Mesendoderm (in vitro differentiated cells): ENCODE measurements at regions not wholly inside any gene's neighbourhood (a gene's known extent, or its start where the extent isn't known, plus 50 kb on each side); places are given as distances from the start of the nearest gene placed in this dataset.

Source experiments
- DNase-seq: peaks from one replicate; pipeline ENCODE4 v3.0.0; 2013
- H2AK5ac ChIP-seq: 2 replicates; pipeline ENCODE4 v1.6.1; 2013; ENCODE audit warnings: low read length, inconsistent platforms
- H2BK120ac ChIP-seq: 2 replicates; pipeline ENCODE4 v1.6.1; 2013; ENCODE audit warnings: low read depth, mild to moderate bottlenecking, low read length, moderate library complexity, mixed read lengths
- H2BK15ac ChIP-seq: replicated peaks from 2 replicates; pipeline ENCODE4 v1.6.1; 2013; ENCODE audit warnings: low read depth, mild to moderate bottlenecking, moderate library complexity
- H2BK5ac ChIP-seq: 2 replicates; pipeline ENCODE4 v1.6.1; 2013; ENCODE audit warnings: low read length, inconsistent platforms
- H3K18ac ChIP-seq: 2 replicates; pipeline ENCODE4 v1.6.1; 2013; ENCODE audit warnings: mild to moderate bottlenecking, low read length, mixed read lengths
- H3K23ac ChIP-seq: one replicate; pipeline ENCODE4 v1.6.1; 2013; ENCODE audit warnings: low read length
- H3K27ac ChIP-seq: 2 replicates; pipeline ENCODE4 v1.5.1; 2013; ENCODE audit warnings: low read depth, mild to moderate bottlenecking, inconsistent platforms, low read length, moderate library complexity
- H3K27me3 ChIP-seq: 2 replicates; pipeline ENCODE4 v1.6.1; 2013; ENCODE audit warnings: low read length, control low read depth, mild to moderate bottlenecking, inconsistent platforms; ENCODE audit not compliant: insufficient read depth, poor library complexity
- H3K36me3 ChIP-seq: 2 replicates; pipeline ENCODE4 v1.6.1; 2013; ENCODE audit warnings: low read length, inconsistent platforms; ENCODE audit not compliant: control insufficient read depth, insufficient read depth
- H3K4ac ChIP-seq: one replicate; pipeline ENCODE4 v1.6.1; 2013; ENCODE audit warnings: low read depth, mild to moderate bottlenecking, low read length, moderate library complexity
- H3K4me1 ChIP-seq: 2 replicates; pipeline ENCODE4 v1.6.1; 2013; ENCODE audit warnings: low read depth, low read length, inconsistent platforms; ENCODE audit not compliant: control insufficient read depth
- H3K4me2 ChIP-seq: 2 replicates; pipeline ENCODE4 v1.6.1; 2013; ENCODE audit warnings: low read length
- H3K4me3 ChIP-seq: 2 replicates; pipeline ENCODE4 v1.5.1; 2013; ENCODE audit warnings: mild to moderate bottlenecking, low read length
- H3K56ac ChIP-seq: one replicate; pipeline ENCODE4 v1.6.1; 2013; ENCODE audit warnings: low read length
- H3K79me1 ChIP-seq: 2 replicates; pipeline ENCODE4 v1.6.1; 2013; ENCODE audit warnings: low read length, inconsistent platforms
- H3K79me2 ChIP-seq: 2 replicates; pipeline ENCODE4 v1.6.1; 2013; ENCODE audit warnings: mild to moderate bottlenecking, low read length; ENCODE audit not compliant: control insufficient read depth, insufficient read depth
- H3K9ac ChIP-seq: 2 replicates; pipeline ENCODE4 v1.6.1; 2013; ENCODE audit warnings: low read length, inconsistent platforms
- H4K5ac ChIP-seq: one replicate; pipeline ENCODE4 v1.6.1; 2013; ENCODE audit warnings: low read length
- H4K8ac ChIP-seq: one replicate; pipeline ENCODE4 v1.6.1; 2013; ENCODE audit warnings: low read depth, mild to moderate bottlenecking, control low read depth, low read length, moderate library complexity
- WGBS: extraction: QIAGEN DNeasy Blood & Tissue Kit; methylation state at CpG from one replicate; pipeline ENCODE4 v1.1.7; 2013; ENCODE audit warnings: low lambda C conversion rate, missing lambda C conversion rate; ENCODE audit not compliant: insufficient coverage; ENCODE audit errors: extremely low coverage; 5-methylcytosine and 5-hydroxymethylcytosine counted together

DNA sequence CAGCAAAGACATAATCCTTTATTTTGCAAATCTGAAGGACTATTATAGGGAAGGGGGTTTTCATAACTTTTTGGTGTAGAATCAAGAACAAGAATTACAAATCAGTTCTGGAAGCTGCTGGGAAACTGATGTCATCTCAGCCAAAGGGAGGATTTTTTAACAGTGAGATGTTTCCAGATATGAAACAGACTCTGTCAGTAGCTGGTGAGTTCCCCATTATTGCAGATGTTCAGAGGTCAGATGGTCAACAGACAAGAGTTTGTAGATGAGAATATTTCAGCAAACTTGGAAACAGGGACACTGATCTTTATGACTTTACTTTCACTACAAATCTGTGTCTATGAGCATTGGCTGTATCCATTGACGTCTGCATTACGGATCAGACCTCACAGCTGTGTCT is 71.9 kb upstream of the LPP start:
- no peak overlapping the region for H3K4ac ChIP-seq
- H3K9ac ChIP-seq: no peak overlapping the region
- no peak overlapping the region for H3K23ac ChIP-seq
- no peaks in the 10 kb centered on the region for H3K27me3 ChIP-seq
- H4K5ac ChIP-seq: no peak overlapping the region
- no peak overlapping the region for H2BK5ac ChIP-seq
- H2AK5ac ChIP-seq: no peak overlapping the region
- H3K18ac ChIP-seq: no peak overlapping the region
- no peak overlapping the region for H3K56ac ChIP-seq
- no peak overlapping the region for H4K8ac ChIP-seq
- WGBS: no CpG with 5 or more reads among the region's 2 CpGs
- no peak overlapping the region for H2BK15ac ChIP-seq
- no peaks in the 10 kb centered on the region for H3K79me2 ChIP-seq
- no peak for DNase-seq
- H3K4me1 ChIP-seq: no peaks in the 10 kb centered on the region
- no peaks in the 10 kb centered on the region for H3K36me3 ChIP-seq
- H3K4me2 ChIP-seq: no peak overlapping the region
- H3K4me3 ChIP-seq: no peak overlapping the region
- H3K79me1 ChIP-seq: no peaks in the 10 kb centered on the region
- H3K27ac ChIP-seq: no peak overlapping the region
- no peak overlapping the region for H2BK120ac ChIP-seq

DNA sequence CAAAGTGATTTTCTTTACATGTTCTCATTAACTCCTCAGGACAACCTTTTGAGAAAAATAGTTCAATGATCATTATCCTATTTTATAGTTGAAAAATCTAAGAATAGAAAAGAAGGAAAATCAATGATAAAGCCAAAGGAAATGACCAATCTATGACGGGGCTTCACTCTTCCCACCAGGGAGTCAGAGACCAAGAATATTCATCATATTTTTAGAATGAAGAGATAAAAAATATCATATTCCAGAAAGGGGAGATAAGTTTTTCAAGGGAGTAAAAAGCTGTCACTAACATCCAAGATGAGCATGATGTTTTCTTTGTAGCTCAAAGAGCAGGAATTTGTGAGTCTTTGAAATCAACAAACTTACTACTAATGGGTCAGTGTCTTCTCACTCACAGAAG is 71.5 kb upstream of the LPP start:
- Histone ChIP-seq H2BK120ac (no peak overlapping the region), H3K18ac (no peak overlapping the region), H3K27ac (no peak overlapping the region), H2BK5ac (no peak overlapping the region), H3K4ac (no peak overlapping the region), H3K23ac (no peak overlapping the region), H2AK5ac (no peak overlapping the region), H4K8ac (no peak overlapping the region), H3K9ac (no peak overlapping the region), H3K56ac (no peak overlapping the region), H4K5ac (no peak overlapping the region), H3K27me3 (no peaks in the 10 kb centered on the region), H3K79me2 (no peaks in the 10 kb centered on the region), H3K4me3 (no peak overlapping the region), H3K79me1 (no peaks in the 10 kb centered on the region), H2BK15ac (no peak overlapping the region), H3K4me1 (no peaks in the 10 kb centered on the region), H3K4me2 (no peak overlapping the region), H3K36me3 (no peaks in the 10 kb centered on the region)
- WGBS: no CpG with 5 or more reads among the region's 1 CpG
- DNase-seq: no peak

DNA sequence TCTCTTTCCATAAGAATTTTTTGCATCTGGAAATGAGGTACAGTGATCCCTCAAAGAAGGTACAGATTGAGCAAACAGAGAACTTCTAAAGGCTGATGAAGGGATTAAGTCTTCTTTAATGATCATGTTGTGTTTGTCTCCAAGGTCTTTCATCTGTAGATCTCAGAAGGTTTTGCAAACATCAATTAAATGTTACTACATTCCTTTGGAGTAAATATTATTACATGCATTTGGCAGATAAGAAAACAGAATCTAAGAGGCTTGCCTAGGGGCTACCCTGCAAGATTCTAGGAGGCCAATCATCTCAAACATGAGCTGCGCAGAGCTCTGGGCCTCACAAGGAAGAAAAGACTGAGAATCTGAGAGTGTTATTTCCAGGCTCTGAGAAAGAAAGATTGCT is 70.9 kb upstream of the LPP start:
- H3K27ac ChIP-seq: no peak overlapping the region
- no CpG with 5 or more reads among the region's 1 CpG for WGBS

DNA sequence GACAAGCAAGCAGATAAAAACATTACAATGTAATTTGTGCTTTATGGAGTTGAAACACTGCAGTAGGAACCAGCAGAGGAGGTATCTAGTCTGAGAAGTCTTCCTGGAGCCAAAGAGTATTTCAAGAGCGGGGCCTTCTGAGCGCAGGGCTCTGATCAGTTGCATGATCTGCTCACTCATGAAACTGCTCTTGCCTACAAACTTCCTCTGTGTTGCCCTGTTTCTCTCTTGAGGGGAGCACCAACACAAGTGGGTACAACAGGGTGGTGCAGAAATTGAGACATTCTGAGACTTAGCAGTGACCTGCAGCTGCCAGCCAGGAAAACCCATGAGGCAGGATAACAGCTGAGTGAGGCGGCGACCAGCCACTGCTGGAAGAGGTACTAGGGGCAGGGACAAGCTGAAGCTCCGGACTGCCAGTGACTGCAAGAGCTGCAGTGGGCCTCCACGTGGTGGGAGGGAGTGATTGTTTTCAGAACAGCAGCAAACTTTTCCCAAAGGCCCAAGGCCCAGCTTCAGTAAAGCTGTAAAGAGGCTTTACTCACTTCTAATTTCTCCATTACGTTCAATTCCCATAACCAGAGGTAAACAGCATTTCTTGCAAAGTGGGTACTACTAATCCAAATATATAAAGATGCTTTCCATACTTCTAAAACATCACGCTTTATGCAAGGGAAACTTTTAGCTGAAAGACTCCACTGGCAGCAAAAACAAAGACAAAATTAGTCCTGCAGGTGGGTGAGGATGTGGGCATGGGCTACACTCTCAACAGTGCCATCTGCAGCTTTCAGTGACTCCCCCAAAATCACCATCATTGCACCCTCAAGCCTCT is 69.0 kb upstream of the LPP start:
- H4K5ac ChIP-seq: no peak overlapping the region
- H3K9ac ChIP-seq: no peak overlapping the region
- no peak overlapping the region for H3K4ac ChIP-seq
- no peak overlapping the region for H2AK5ac ChIP-seq
- H3K56ac ChIP-seq: no peak overlapping the region
- H2BK5ac ChIP-seq: no peak overlapping the region
- H3K79me1 ChIP-seq: no peaks in the 10 kb centered on the region
- no peaks in the 10 kb centered on the region for H3K4me1 ChIP-seq
- no CpG with 5 or more reads among the region's 8 CpGs for WGBS
- no peak overlapping the region for H3K27ac ChIP-seq
- no peak overlapping the region for H3K23ac ChIP-seq
- H3K4me2 ChIP-seq: no peak overlapping the region
- no peak overlapping the region for H3K4me3 ChIP-seq
- H3K18ac ChIP-seq: no peak overlapping the region
- no peaks in the 10 kb centered on the region for H3K79me2 ChIP-seq
- H3K36me3 ChIP-seq: no peaks in the 10 kb centered on the region
- H3K27me3 ChIP-seq: no peaks in the 10 kb centered on the region
- H4K8ac ChIP-seq: no peak overlapping the region
- no peak overlapping the region for H2BK15ac ChIP-seq
- no peak overlapping the region for H2BK120ac ChIP-seq
- DNase-seq: peak; percentile 25

More for the DNA sequence above, 70.9 kb upstream of the LPP start:
- Histone ChIP-seq H2BK15ac (no peak overlapping the region), H3K4me1 (no peaks in the 10 kb centered on the region), H3K27me3 (no peaks in the 10 kb centered on the region), H2AK5ac (no peak overlapping the region), H3K4me2 (no peak overlapping the region), H3K23ac (no peak overlapping the region), H3K79me2 (no peaks in the 10 kb centered on the region), H4K5ac (no peak overlapping the region), H3K56ac (no peak overlapping the region), H3K4ac (no peak overlapping the region), H4K8ac (no peak overlapping the region), H3K79me1 (no peaks in the 10 kb centered on the region), H2BK120ac (no peak overlapping the region), H2BK5ac (no peak overlapping the region), H3K18ac (no peak overlapping the region), H3K9ac (no peak overlapping the region), H3K36me3 (no peaks in the 10 kb centered on the region), H3K4me3 (no peak overlapping the region)
- no peak for DNase-seq

DNA sequence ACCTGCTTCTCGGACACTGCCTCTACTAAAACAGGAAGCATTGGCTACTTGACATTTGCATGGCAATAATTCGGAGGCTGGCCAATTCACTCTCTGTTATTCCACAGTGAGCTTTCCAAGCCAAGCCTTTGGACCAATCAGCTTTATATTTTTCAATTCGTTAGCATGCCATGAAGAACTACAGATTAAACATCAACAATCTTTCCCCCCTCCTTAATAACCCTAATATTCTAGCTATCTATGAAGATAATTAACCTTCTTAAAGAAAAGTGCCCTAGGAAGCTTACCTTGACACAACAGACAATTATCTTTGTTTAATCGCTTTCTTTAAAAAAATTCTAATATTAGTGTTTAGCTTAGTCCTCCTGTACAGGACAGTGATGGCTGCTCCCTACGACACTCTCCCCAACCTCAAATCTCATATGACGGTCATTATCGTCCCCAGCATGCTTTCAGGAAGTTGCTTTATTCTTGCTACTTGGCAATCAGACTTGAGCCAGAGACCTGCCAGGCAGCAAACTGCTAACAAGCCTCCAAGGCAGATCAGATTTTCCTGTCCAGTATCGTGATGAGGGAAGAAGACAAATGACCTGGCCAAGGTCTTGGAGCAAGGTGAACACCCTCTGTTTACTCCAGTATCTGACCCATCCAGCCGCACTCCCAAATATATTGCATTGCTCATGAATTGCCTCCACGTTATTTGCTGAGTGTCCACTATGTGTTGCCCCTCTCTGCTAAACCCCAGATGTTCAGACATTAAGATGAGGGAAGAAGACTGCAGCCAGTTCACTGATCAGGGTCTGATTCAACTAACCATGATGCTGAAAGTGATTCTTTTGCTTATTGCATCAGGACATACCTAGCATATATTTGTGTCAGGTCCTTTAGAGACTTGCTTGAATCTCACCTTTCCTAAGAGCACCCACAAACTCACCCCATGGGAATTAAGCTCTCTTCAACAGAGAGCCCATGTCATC is 68.1 kb upstream of the LPP start:
- WGBS: no CpG with 5 or more reads among the region's 10 CpGs
- no peak overlapping the region for H3K56ac ChIP-seq
- no peaks in the 10 kb centered on the region for H3K79me2 ChIP-seq
- H2AK5ac ChIP-seq: no peak overlapping the region
- no peak overlapping the region for H4K8ac ChIP-seq
- no peak overlapping the region for H3K27ac ChIP-seq
- no peaks in the 10 kb centered on the region for H3K79me1 ChIP-seq
- no peaks in the 10 kb centered on the region for H3K36me3 ChIP-seq
- DNase-seq: no peak
- no peaks in the 10 kb centered on the region for H3K27me3 ChIP-seq
- H2BK5ac ChIP-seq: no peak overlapping the region
- H2BK120ac ChIP-seq: no peak overlapping the region
- H3K4me3 ChIP-seq: no peak overlapping the region
- no peak overlapping the region for H3K9ac ChIP-seq
- no peak overlapping the region for H4K5ac ChIP-seq
- no peak overlapping the region for H3K18ac ChIP-seq
- H3K23ac ChIP-seq: no peak overlapping the region
- no peak overlapping the region for H3K4ac ChIP-seq
- H3K4me2 ChIP-seq: no peak overlapping the region
- H3K4me1 ChIP-seq: no peaks in the 10 kb centered on the region
- H2BK15ac ChIP-seq: no peak overlapping the region
